Panc1 (cell line): ENCODE measurements at regions not wholly inside any gene's neighbourhood (a gene's known extent, or its start where the extent isn't known, plus 50 kb on each side); places are given as distances from the start of the nearest gene placed in this dataset.

Source experiments
- ATAC-seq: fragments of 200-7000 bp; cut with Tn5 transposase; 2 replicates; pipeline ENCODE4 v1.9.1; 2020; ENCODE audit warnings: mild to moderate bottlenecking, moderate library complexity
- BruUV-seq: library from RNA; stranded (reverse); fragments of 400-500 nt; replicated peaks from 2 replicates; lab custom pipeline; 2021; lab: Mats Ljungman, UMichigan
- CTCF ChIA-PET: fragments of 300-600 bp; sonication (Branson Sonifier 250); formaldehyde crosslinking; loops from one replicate; lab custom pipeline; 2022; ENCODE audit warnings: antibody characterized with exemption; lab: Charles Lee
- POLR2A ChIA-PET: fragments of 300-600 bp; sonication (Branson Sonifier 250); formaldehyde crosslinking; loops from one replicate; lab custom pipeline; 2022; ENCODE audit warnings: antibody characterized with exemption; lab: Charles Lee
- DNase-seq: peaks from one replicate; pipeline ENCODE4 v3.0.0-alpha.2; 2010; ENCODE audit warnings: low read depth, low spot score
- H3K27ac ChIP-seq: 2 replicates; pipeline ENCODE4 v1.5.1; 2011; ENCODE audit warnings: mild to moderate bottlenecking, low read length, inconsistent platforms
- H3K27me3 ChIP-seq: fragments of 200-500 bp; sonication (Bioruptor generic); 2 replicates; pipeline ENCODE4 v1.6.0; 2014; ENCODE audit warnings: low read length, inconsistent platforms; ENCODE audit not compliant: control insufficient read depth, insufficient read depth
- H3K36me3 ChIP-seq: fragments of 200-500 bp; sonication (Bioruptor generic); 2 replicates; pipeline ENCODE4 v1.5.1; 2014; ENCODE audit warnings: inconsistent platforms, mild to moderate bottlenecking, low read length, moderate library complexity; ENCODE audit not compliant: control insufficient read depth, insufficient read depth
- H3K4me1 ChIP-seq: 2 replicates; pipeline ENCODE4 v1.5.1; 2011; ENCODE audit warnings: inconsistent platforms, mild to moderate bottlenecking, low read length, moderate library complexity; ENCODE audit not compliant: control insufficient read depth, insufficient read depth
- H3K4me3 ChIP-seq, 2 experiments: 2 replicates each; pipeline ENCODE4 v1.5.1; 2011 to 2012; ENCODE audit warnings: low read depth in 2 of 2, low read length in 2 of 2, mild to moderate bottlenecking in 2 of 2, inconsistent platforms in 1 of 2, moderate library complexity in 1 of 2
- H3K9me3 ChIP-seq: fragments of 200-500 bp; sonication (Bioruptor generic); 2 replicates; pipeline ENCODE4 v1.5.1; 2014; ENCODE audit warnings: low read depth, mild to moderate bottlenecking, inconsistent platforms, low read length, moderate library complexity; ENCODE audit not compliant: control insufficient read depth, insufficient read depth
- POLR2AphosphoS5 ChIP-seq: IDR thresholded peaks from 2 replicates; pipeline ENCODE4 v1.6.1; 2012; ENCODE audit warnings: mild to moderate bottlenecking, low read depth, low read length, moderate library complexity
- REST ChIP-seq, 2 experiments: IDR thresholded peaks; 2 replicates each; pipeline ENCODE4 v1.6.1; 2011 to 2012; ENCODE audit warnings: low read depth in 2 of 2, control low read depth in 1 of 2, low read length in 1 of 2, mild to moderate bottlenecking in 1 of 2, moderate library complexity in 1 of 2; ENCODE audit not compliant: insufficient read depth in 1 of 2
- SIN3A ChIP-seq: IDR thresholded peaks from 2 replicates; pipeline ENCODE4 v1.6.1; 2012; ENCODE audit warnings: low read depth, mild to moderate bottlenecking, low read length, moderate library complexity, borderline replicate concordance; ENCODE audit not compliant: insufficient read depth
- TCF7L2 ChIP-seq: IDR thresholded peaks from 2 replicates; pipeline ENCODE4 v1.6.1; 2011; ENCODE audit warnings: mild to moderate bottlenecking, low read depth, low read length, inconsistent platforms
- in situ Hi-C: cut with HindIII; loops from 2 replicates; pipeline ENCODE4 v1.10.0; 2016; ENCODE audit warnings: low sequenced_read_pairs, low pct_unique_long_range_greater_than_20kb
- intact Hi-C: fragments of 100-400 bp; cut with micrococcal nuclease; formaldehyde crosslinking; loops from one replicate; pipeline ENCODE4 v1.10.0; 2022; ENCODE audit not compliant: unreplicated experiment
- TF ChIP-seq, protein P1 (sequence below): fragments of 450-650 bp; IDR thresholded peaks from 2 replicates; pipeline ENCODE4 v1.5.1; 2017; ENCODE audit warnings: mild to moderate bottlenecking

DNA sequence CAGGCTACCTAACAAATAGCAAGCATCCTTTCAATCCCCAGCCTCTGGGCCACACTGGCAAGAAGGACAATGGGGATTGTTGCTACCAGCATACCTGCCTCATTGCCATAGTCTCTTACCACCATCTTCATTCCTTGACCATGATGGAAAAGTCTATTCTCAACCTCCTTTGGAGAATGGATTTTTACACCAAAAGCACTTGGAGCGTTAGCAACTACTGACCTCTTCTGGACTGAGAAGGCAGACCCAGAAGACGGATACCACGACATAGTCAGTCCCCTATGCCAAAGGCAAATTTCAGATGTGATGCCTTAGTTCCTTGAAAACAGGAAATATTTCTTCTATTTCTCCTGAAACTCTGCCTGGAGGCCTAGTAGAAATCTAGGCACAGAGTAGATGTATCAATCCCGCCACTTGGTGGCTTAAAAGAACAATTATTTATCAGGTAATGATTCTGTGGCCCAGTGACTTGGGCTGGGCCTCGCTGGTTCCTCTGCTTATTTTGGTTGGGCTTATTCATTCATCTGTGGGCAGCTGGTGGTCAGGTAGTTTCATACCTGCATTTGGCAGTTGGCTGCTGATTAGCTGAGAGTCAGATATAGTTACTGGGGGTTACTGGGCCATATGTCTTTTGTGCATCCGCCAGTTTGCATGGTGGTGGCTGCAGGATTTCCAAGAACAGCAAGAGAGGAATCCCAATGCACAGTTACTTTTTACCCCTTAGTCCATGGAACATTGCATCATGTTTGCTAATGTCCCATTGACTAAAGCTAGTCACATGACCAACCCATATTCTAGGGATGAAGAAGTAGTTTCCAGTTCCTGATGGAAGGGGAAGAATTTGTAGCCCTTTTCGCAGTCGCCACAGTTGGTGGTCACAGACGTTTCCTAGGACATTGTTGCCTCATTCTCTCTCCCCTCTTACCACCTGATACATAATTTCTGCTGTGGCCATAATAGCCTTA is 75.2 kb downstream of the DHCR7 start:
- intact Hi-C loops = loop anchor here (2.0 kb wide), 1 partner anchor 284 kb away; no protein-coding TSS in a partner anchor

GRCh38 chr11:71371674-71372069 is 76.5 kb downstream of the DHCR7 start:
- Histone ChIP-seq H3K4me3 (no peak overlapping the region), H3K36me3 (no peaks in the 10 kb centered on the region), H3K27me3 (peaks cover 6% of the 10 kb centered on the region), H3K4me1 (no peaks in the 10 kb centered on the region), H3K9me3 (no peaks in the 10 kb centered on the region), H3K27ac (no peak overlapping the region)
- peak; percentile 16; the same call in 1 of the 2 replicates for ATAC-seq
- intact Hi-C loops = loop anchor here (2.0 kb wide), 1 partner anchor 283 kb away; no protein-coding TSS in a partner anchor
- POLR2A ChIA-PET = no interaction called here
- no peak for DNase-seq
- CTCF ChIA-PET = interaction anchor here (1.6 kb wide), 1 partner anchor 285 kb away, joined by 9 read pairs; no protein-coding TSS in a partner anchor
- in situ Hi-C loops = no loop called here
- BruUV-seq = no TSS peak
- no peak for TF ChIP-seq SIN3A
- TF ChIP-seq, protein P1, sequence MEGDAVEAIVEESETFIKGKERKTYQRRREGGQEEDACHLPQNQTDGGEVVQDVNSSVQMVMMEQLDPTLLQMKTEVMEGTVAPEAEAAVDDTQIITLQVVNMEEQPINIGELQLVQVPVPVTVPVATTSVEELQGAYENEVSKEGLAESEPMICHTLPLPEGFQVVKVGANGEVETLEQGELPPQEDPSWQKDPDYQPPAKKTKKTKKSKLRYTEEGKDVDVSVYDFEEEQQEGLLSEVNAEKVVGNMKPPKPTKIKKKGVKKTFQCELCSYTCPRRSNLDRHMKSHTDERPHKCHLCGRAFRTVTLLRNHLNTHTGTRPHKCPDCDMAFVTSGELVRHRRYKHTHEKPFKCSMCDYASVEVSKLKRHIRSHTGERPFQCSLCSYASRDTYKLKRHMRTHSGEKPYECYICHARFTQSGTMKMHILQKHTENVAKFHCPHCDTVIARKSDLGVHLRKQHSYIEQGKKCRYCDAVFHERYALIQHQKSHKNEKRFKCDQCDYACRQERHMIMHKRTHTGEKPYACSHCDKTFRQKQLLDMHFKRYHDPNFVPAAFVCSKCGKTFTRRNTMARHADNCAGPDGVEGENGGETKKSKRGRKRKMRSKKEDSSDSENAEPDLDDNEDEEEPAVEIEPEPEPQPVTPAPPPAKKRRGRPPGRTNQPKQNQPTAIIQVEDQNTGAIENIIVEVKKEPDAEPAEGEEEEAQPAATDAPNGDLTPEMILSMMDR = no peak
- TF ChIP-seq POLR2AphosphoS5 = no peak
- no peak for TF ChIP-seq TCF7L2
- TF ChIP-seq REST (IDR thresholded peaks at IDR 0.05; ENCODE audit: insufficient read depth in 1 of 2, low read depth in 2 of 2, low read length in 1 of 2) = no peak

More for the DNA sequence above, 75.2 kb downstream of the DHCR7 start:
- ATAC-seq (peak; percentile 77), DNase-seq (peak; percentile 5)
- ChIA-PET CTCF (interaction anchor here (0.7 to 1.6 kb wide), 2 partner anchors 286 to 432 kb away, joined by 3 to 9 read pairs; no protein-coding TSS in a partner anchor), POLR2A (no interaction called here)
- H3K27me3 ChIP-seq = peaks cover 6% of the 10 kb centered on the region
- H3K9me3 ChIP-seq = no peaks in the 10 kb centered on the region
- no TSS peak for BruUV-seq
- H3K4me3 ChIP-seq = no peak overlapping the region
- in situ Hi-C loops = no loop called here
- H3K4me1 ChIP-seq = no peaks in the 10 kb centered on the region
- H3K36me3 ChIP-seq = no peaks in the 10 kb centered on the region
- TF ChIP-seq SIN3A = no peak
- TF ChIP-seq, protein P1 = peak; percentile 82
- H3K27ac ChIP-seq = no peak overlapping the region
